HEK293T (cell line): ENCODE measurements at regions not wholly inside any gene's neighbourhood (a gene's known extent, or its start where the extent isn't known, plus 50 kb on each side); places are given as distances from the start of the nearest gene placed in this dataset.

Source experiments
- CTBP1 ChIP-seq: fragments of 450-650 bp; IDR thresholded peaks from 2 replicates; pipeline ENCODE4 v1.6.1; 2016; ENCODE audit warnings: borderline replicate concordance
- ELF4 ChIP-seq: fragments of 450-650 bp; IDR thresholded peaks from 2 replicates; pipeline ENCODE4 v1.6.1; 2017; ENCODE audit warnings: antibody characterized with exemption
- FOXA1 ChIP-seq: fragments of 450-650 bp; IDR thresholded peaks from 2 replicates; pipeline ENCODE4 v1.6.1; 2016; ENCODE audit warnings: mild to moderate bottlenecking
- FOXK2 ChIP-seq: fragments of 450-650 bp; IDR thresholded peaks from 2 replicates; pipeline ENCODE4 v1.6.1; 2016; ENCODE audit warnings: mild to moderate bottlenecking
- SP1 ChIP-seq: fragments of 450-650 bp; IDR thresholded peaks from 2 replicates; pipeline ENCODE4 v1.6.1; 2017
- SUZ12 ChIP-seq: fragments of 450-650 bp; IDR thresholded peaks from 2 replicates; pipeline ENCODE4 v1.6.1; 2016; ENCODE audit warnings: mild to moderate bottlenecking
- TARDBP ChIP-seq: fragments of 450-650 bp; IDR thresholded peaks from 2 replicates; pipeline ENCODE4 v1.6.1; 2016

DNA sequence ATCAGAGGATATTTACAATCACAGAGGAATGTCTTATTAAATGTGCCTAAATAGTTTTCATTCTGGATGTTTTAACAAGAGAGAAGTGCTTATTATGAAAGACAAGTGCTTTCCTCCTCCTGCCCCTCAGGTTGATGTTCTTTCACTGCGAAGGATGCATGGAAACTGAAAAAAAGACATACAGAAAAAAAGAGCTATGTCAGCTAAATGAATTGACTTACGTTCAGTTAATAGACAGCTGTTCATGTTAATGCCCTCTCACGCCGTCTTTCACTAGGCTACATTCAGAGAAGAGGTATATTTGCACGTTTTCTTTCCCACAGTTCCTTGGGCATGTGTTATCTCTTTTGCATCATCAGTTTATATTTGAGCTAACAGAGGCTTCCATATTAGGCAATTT lies 821.8 kb upstream of the PCDH9 start:
- TF ChIP-seq SUZ12: no peak
- TF ChIP-seq FOXA1: no peak
- TF ChIP-seq SP1: no peak
- TF ChIP-seq ELF4: no peak
- no peak for TF ChIP-seq FOXK2
- no peak for TF ChIP-seq TARDBP
- no peak for TF ChIP-seq CTBP1
